Lung microvascular endothelial cell (primary cell): ENCODE measurements at regions not wholly inside any gene's neighbourhood (a gene's known extent, or its start where the extent isn't known, plus 50 kb on each side); places are given as distances from the start of the nearest gene placed in this dataset.

Experiments used
- DNase-seq, 2 donors: peaks; one replicate each; pipeline versions ENCODE4 v3.0.0 to v3.0.0-alpha.2; 2010; ENCODE audit warnings: low read depth in 2 of 2

DNA sequence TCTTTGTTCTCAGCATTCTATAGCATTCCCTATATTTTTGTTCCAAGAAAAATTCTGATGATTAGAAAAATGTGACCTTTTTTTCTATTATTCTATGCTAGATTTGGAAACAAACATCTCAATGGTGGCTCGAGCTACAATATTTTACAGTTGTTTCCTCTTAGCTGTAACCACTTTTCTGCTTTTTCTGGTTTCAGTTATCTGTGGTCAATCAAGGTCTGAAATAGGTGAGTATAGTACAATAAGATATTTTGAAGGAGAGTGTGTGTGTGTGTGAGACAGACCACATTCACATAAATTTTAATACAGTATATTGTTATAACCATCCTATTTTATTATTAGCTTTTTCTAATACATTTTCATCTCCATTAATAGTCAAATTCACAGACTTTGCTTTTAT lies 564.5 kb upstream of the GHITM start:
- no peak for DNase-seq

DNA sequence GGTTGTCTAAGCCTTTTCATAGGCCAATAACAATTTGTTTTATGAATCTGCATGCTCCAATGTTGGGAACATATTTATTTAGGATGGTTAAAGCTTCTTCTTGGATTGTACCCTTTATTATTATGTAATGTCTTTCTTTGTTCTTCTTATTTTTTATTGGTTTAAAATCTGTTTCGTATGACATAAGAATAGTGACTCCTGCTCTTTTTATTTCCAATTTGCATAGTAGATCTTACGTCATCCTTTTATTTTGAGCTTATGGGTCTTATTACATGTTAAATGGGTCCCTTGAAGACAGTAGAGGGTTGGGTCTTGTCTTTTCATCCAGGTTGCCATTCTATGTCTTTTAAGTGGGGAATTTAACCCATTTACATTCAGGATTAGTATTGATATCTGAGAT lies 561.9 kb upstream of the GHITM start:
- no peak for DNase-seq

DNA sequence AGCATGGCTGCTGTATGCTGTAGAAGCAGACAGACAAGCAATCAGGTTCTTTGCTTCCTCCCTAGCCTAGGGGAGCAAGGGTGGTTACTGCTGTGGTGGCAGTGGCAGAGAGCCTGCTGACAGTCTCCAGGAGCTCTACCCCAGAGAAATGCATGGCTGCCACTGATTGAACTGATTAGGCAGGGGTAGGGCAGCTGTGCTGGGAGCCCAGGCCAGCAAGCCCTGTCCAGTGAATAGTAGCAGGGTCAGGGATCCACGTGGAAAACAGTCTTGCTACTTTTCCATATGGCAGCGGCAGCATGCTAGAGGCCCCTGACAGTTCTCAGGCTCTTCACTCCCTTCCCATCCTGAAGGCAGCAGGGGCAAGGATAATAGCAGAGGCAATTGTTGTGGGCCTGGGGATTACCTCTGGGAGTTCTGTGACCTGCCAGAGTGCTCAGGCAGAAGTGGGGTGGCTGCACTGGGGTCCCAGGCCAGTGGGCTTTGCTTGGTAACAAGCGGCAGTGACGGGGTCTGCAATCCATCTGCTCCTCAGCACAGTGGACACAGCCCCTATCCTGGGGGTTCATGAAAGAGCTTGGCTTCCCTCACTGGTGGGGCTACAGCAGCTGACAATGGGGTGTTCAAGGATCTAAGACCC lies 558.8 kb upstream of the GHITM start:
- DNase-seq: no peak

DNA sequence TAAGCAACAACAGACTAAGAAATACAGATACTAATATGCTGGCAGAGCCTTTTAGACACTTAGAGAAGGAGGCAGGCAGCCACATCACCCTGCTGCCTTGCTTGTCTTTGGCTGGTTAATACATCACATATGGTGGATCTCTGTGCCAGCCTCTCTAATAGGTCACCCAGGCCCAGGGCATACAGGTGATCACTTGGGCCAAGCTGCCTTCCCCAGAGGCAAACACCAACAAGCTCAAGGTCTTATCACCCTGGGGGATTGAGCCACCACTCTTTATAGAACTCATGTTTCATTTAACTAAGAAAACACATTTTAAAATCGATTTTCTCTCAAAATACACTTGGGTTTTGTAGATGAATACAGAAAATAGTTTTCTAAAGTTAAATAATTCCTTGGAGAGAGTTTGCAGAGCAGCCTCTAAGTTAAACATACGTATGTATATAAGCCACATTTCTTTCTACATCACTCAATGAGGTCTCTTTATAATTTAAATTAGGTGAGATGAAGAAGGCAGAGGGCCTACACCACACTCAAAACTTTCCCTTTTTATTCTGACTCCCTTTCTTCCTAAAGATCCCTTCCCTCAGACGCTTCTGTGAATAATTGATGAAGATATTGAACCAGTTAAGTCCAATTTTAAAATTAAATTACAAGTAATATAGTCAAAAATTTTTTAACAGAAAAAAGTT lies 556.8 kb upstream of the GHITM start:
- DNase-seq: no peak

DNA sequence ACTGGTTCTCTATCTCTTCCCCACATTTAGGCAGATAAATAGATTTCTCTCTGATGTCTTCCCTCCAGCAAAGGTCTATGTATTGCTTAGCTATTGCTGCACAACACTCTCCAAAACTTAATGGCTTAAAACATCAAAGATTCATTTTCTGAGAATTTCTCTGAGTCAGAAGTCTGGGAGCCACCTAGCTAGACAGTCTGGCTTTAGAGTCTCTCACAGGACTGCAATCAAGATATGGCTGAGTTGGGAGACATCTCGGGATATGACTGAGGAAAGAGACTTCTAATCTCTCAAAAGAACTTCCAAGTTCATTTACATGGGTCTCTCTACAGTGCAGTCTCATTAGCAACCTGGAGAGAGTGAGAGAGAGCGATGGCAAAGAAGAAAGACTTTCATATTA lies 553.6 kb upstream of the GHITM start:
- no peak for DNase-seq

DNA sequence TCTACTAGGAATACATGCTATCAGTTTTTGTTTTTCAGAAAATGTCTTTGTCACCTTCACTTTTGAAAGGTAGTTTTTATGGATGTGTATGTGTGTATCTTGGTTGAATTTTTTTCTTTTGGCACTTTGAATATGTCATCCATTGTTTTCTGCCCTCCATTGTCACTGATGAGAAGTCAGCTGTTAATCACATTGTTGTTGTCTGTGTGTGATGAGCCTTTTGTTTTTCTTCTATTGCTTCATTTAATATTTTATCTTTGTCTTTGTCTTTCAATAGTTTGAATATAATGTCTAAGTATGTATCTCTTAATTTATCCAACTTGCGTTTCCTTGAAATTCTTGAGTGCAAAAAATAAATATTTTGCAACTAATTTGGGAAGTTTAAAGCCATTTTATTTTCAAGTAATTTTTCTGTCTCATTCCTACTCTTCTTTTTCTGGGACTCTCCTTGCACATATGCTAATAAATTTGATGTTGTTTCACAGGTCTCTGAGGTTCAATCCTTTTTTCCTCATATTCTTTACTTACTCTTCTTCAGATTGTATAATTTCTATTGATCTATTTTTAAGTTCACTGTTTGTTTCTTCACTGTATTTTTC lies 546.9 kb upstream of the GHITM start:
- DNase-seq: no peak

DNA sequence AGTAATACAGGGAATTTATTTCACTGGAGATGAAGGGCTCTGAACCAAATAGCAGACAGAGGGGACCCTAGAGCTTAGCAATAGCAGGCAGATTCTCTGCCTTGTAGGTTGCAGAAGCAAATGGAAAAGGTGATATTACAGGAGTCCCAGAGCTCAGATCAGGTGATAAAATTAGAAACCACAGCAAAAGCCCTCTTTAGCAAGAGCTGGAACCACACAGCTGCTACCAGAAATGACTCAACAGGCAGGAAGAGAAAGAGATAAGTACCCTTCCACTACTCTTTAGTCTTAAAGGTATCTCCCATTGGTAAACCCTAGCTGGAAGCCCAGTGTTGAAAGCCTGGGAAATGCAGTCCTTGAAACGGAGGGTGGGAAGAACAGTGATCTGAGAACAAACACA lies 535.6 kb upstream of the GHITM start:
- DNase-seq: peak in 1 of 2 donors; percentile 50

DNA sequence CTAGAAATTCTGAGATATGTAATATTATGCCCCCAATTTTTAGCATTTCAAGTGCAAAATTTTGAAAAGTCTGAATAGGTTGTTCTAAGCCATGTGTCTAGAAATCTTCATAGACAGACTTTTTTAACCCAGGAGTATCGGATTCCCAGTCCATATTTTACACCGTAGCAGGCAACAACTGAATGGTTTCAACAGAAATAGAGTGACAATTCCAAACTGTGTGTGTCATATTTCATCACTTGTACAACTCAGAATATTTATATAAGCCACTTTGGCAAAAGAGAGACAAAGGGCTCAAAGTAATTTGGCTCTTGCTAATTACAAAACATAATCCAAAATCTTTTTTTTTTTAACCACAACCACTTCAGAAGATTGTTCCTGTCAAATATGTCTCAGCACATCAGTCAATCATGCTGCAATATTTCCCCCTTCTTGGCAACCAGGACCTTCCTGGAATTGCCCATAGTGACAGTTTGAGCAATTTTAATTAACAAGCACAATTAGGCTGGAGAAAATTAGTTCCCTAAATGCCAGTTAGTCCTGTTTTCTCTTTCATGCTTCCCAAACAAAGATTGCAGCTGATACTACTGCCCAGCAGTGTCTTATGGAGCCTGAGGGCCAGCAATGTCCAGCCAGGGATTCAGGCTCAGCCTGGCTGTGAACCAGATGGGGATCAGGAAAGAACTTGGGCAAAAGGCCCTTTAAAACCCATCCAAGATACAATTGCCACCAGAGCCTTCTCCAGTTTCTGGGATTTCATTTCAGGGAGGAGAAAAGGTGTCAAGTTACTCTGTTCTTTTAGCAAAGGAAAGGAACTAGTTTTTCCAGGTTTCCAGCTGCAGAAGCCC lies 533.3 kb upstream of the GHITM start:
- DNase-seq: no peak

DNA sequence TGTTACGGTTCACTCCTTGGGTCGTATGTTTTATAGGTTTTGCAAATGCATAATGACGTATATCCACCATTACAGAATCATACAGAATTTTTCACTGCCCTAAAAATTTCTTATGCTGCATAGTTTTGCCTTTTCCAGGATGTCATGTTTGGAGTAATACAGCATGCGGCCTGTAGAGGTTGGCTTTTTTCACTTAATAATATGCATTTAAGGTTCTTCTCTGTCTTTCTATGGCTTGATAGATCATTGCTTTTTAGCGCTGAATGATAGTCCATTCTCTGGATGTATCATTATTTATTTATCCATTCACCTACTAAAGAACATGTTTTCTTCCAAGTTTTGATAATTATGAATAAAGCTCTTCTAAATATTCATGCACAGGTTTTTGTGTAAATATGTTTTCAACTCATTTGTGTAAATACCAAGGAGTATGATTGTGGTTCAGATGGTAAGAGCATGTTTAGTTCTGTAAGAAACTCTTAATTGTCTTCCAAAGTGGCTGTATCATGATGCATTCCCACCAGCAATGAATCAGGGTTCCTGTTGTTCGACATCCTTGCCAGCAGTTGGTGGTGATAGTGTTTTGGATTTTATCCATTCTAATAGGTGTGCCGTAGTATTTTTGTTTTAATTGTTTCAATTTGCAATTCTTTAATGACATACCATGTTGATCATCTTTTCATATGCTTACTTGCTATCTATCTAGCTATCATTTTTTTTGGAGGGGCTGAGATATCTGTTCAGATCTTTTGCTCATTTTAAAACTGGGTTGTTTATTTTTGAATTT lies 531.2 kb upstream of the GHITM start:
- DNase-seq: peak in 1 of 2 donors; percentile 56

DNA sequence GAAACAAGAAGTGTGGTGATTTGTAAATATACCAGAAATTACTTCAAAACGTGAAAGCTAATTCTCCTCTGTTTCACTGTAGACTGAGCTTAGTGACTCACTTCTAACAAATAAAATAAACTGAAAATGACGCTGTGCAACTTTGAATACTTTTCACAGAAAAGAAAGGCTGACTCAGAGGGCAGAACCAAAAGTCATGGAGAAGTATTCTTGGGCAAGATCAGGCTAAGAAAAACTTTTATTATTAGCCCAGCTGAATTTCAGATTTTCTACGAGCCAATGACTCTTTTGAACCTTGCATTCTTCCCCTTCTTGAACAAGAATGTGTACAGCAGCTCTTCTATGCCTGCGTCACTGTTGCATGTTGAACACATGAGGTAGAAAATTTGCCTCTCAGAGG lies 527.3 kb upstream of the GHITM start:
- DNase-seq: peak in 1 of 2 donors; percentile 54

DNA sequence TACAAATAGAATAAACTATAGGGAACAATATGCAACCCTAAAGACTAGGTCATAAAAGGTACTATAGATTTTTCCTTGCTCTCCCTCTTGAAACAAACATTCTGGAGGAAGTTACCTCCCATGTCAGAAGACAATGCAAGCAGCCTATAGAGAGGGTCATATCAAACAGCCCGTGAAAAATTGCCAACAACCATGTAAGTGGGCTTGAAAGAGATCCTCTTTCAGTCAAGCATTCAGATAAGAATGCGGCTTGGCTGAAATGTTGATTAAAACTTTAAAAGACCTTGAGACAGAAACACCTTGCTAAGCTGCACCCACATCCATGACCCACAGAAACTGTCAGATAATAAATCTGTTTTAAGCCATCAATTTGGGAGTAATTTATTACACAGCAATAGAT lies 526.6 kb upstream of the GHITM start:
- no peak for DNase-seq

DNA sequence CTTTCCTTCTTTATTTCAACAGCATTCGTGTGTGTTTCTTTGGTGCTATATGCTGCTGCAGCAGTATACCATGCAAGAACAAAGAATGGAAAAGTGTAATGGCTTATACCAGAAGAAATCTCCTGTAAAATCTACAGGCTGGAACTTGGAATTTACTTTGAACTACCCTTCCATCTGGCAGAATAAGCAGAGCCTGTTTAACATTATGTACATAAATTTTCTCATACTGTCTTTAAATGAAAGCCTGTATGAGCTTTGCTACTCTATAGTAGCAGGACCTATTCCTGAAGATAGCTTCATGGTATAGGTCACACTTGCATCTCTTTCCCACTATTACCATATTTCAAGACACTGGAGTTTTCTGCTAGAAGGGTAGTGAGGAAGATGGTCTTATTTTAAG lies 522.1 kb upstream of the GHITM start:
- DNase-seq: no peak

DNA sequence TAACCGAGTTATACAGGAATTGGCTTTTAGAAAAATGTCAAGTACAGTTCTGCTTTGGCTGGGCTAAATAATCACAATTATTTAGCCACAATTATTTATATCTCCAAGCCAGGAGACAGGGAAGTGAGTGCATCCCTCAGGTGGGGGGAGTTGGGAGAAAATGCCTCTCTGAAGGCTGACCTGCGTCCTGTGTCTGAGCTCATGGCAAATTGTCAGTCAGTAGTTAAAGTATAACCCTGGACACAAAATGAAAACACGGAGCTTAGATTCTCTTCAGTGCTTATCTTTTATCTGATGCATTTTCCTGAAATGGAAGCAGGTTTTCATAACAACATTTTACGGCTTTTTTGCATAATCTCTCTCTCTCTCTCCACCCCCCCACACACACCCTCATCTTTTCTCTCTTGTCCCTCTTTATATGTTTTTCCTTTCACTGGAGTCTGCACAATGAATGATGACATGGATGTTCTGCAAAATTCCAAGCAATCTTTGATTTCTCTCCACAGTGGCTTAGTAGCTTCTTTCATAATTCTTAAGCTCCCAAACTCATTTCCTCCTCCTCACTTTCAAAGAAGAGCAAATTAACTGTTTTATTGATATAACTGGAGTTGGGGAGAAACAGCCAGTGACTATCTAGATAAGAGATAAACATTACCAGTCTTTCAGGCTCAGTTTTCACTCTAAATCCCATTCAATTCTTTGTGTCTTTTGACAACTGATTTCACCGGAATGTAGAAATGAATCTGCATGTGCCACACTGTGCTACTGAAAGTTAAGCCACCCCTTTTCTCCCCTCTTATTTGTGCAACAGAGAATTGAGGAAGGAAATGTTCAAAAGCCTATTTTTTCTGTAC lies 521.4 kb upstream of the GHITM start:
- DNase-seq: no peak

DNA sequence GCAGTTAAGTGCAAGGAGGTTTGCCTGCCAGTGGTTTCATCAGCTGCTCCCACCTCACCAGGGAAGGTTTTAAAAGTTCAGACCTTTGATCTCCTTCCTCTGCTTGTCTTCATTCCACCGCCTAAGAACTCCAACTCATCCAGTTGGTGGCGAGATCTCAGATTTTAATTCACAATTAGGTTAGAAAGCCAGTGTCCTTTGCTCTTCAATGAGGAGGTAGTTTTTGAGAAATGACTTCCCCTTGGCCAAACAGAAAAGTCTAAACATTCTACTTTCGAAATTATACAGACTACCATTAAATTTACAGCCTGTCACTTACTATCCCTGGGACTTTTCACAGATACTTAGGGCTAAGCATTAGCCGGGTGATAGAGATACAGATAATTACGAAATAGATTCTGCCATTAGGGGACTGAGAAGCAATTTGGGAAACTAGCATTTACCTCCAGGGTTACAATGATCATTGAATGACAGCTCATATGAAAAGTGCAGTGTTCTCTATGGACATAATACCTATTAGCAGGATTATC lies 513.4 kb upstream of the GHITM start:
- DNase-seq: no peak

DNA sequence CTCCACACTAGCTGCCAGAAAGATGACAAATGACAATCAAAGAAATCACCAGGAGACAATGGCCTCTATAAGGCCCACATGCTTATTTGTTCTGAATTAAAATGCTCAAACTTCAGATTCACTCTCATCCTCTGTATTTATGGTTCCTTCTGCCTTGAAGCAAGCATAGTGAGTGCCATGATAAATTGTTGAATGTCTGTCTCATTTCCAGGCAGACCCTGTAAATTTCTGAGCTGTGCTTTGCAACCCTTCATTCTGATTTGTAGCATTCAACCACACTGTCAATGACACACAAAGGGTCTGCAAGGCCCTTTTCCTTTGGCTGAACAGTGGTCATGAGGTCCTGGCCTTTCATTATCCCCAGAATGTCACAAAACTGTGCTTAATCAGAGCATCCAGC lies 506.6 kb upstream of the GHITM start:
- no peak for DNase-seq

DNA sequence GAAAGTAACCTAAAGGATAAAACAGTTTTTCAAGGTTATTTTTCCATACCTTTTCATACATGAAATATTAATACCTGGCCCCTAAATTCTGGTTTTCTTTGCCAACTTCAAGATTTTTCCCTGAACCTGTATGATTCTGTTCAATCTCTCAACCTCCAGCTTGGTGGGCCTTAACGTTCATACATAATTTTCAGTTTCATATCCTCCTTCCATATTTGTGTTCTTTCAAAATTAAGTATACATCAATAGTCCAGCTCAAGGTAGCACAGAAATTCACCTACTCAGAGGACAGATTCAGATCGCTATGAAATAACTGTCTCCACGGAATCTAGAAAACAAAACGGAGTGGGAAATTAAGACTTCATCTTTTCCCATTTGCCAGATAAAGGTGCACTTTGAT lies 505.8 kb upstream of the GHITM start:
- no peak for DNase-seq

DNA sequence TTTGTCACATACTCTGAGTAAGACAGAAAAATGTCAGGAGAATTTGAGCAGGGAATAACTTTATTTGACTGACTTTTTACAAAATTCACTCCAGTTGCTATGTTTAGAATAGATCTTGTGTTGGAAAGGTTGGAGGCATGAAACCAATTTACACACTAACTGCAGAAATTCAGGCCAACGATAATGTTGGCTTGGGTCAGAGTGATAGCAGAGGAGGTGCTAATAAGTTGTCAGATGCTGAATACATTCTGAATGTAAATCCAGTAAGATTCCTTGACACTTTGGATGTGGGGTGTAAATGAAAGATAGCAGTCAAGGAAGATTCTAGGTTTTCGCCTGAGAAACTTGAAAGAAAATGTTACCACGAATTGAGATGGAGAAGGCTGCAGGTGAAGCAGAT lies 502.5 kb upstream of the GHITM start:
- DNase-seq: no peak

DNA sequence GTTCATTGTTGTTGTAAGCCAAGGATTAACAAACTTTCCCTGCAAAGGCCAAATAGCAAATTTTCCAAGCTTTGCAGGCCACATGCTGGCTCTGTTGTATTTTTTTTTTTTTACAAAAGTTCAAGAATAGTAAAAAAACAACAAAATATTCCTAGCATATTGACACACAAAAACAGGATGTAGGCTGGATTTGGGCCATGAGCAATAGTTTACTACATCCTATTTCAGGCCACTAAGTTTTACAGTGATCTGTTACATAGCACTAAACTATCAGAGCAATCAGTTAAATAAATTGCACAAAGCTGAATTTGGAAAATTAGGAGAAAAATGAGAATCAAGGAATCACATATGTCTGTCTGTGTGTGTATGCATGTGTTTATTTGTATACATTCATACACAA lies 491.8 kb upstream of the GHITM start:
- DNase-seq: peak in 1 of 2 donors; percentile 26

DNA sequence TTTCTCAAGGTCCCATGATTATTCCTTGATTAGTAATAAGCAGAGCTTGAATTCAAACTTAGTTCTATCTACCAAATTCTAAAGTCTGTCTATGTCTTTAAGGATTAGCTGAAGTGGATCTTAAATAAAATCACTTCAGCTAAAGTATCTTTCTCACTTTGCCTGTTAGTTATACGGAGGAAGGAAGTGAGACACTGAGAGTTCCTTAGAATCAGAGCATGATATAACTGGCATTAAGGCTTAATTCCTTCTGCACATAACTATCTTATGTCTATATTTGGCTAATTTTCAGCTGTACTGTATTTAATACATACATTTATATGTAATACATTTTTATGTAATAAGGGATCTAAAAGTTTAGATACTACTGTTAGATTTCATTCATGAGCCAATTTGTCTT lies 491.1 kb upstream of the GHITM start:
- DNase-seq: peak in 1 of 2 donors; percentile 58

DNA sequence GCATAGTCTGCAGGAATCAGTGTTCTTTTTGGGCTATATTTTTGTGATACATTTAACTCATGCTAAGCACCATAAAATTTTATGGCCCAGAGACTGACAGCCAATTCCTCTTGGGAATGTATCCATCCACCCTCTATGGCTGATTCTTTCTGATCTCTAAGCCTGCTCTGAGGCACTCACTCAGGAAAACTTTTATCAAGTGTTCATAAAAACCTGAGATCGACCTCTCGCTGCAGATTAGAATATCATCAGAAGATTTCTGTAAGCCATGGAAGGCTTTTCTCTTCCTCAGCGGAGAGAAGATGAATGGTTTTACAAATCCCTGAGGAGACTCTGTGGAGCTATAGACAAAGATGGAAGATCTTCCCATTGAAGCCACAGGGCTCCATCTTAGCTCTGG lies 489.8 kb upstream of the GHITM start:
- DNase-seq: no peak
